GM12878 (cell line): ENCODE measurements at regions not wholly inside any gene's neighbourhood (a gene's known extent, or its start where the extent isn't known, plus 50 kb on each side); places are given as distances from the start of the nearest gene placed in this dataset.

Source experiments
- BACH1 ChIP-seq: fragments of 450-650 bp; IDR thresholded peaks from 2 replicates; pipeline ENCODE4 v1.6.1; 2017; ENCODE audit warnings: mild to moderate bottlenecking, borderline replicate concordance
- CBFB ChIP-seq: IDR thresholded peaks from 2 replicates; pipeline ENCODE4 v1.6.1; 2016; ENCODE audit warnings: antibody characterized with exemption, low read depth
- CHD1 ChIP-seq: IDR thresholded peaks from 2 replicates; pipeline ENCODE4 v1.6.1; 2012; ENCODE audit warnings: low read depth, low read length, improper control_type of control experiment
- FOXK2 ChIP-seq: fragments of 450-650 bp; IDR thresholded peaks from 2 replicates; pipeline ENCODE4 v1.6.1; 2017; ENCODE audit warnings: mild to moderate bottlenecking, moderate library complexity
- IKZF2 ChIP-seq, 2 experiments: fragments of 450-650 bp; IDR thresholded peaks; 2 replicates each; pipeline ENCODE4 v1.6.1; 2017; ENCODE audit warnings: mild to moderate bottlenecking in 2 of 2, moderate library complexity in 2 of 2
- IRF4 ChIP-seq: IDR thresholded peaks from 2 replicates; pipeline ENCODE4 v1.6.1; 2011; ENCODE audit warnings: low read depth, low read length
- LARP7 ChIP-seq: fragments of 450-650 bp; IDR thresholded peaks from 2 replicates; pipeline ENCODE4 v1.6.1; 2017; ENCODE audit warnings: mild to moderate bottlenecking
- MEF2A ChIP-seq: IDR thresholded peaks from 2 replicates; pipeline ENCODE4 v1.6.1; 2011; ENCODE audit warnings: low read depth, mild to moderate bottlenecking, low read length, moderate library complexity; ENCODE audit not compliant: insufficient read depth
- MLLT1 ChIP-seq: fragments of 450-650 bp; IDR thresholded peaks from 2 replicates; pipeline ENCODE4 v1.6.1; 2016; ENCODE audit warnings: mild to moderate bottlenecking
- NFIC ChIP-seq: IDR thresholded peaks from 2 replicates; pipeline ENCODE4 v1.6.1; 2012; ENCODE audit warnings: low read depth, mild to moderate bottlenecking, inconsistent platforms, low read length, moderate library complexity
- NFYA ChIP-seq: IDR thresholded peaks from 2 replicates; pipeline ENCODE4 v1.6.1; 2011; ENCODE audit warnings: low read depth, mild to moderate bottlenecking, low read length, improper control_type of control experiment, borderline replicate concordance
- NFYB ChIP-seq: IDR thresholded peaks from 2 replicates; pipeline ENCODE4 v1.6.1; 2011; ENCODE audit warnings: low read depth, mild to moderate bottlenecking, low read length, improper control_type of control experiment, moderate library complexity; ENCODE audit not compliant: insufficient read depth
- NRF1 ChIP-seq: conservative IDR thresholded peaks from 2 replicates; pipeline ENCODE4 v1.6.1; 2011; ENCODE audit warnings: mild to moderate bottlenecking, low read depth, low read length, improper control_type of control experiment
- POU2F2 ChIP-seq: IDR thresholded peaks from 3 replicates; pipeline ENCODE4 v1.6.1; 2011; ENCODE audit warnings: low read depth, mild to moderate bottlenecking, low read length, borderline replicate concordance
- PRDM15 ChIP-seq: fragments of 450-650 bp; formaldehyde crosslinking; IDR thresholded peaks from 2 replicates; pipeline ENCODE4 v1.4.0; 2020; ENCODE audit warnings: mild to moderate bottlenecking, moderate library complexity
- SIN3A ChIP-seq: IDR thresholded peaks from 2 replicates; pipeline ENCODE4 v1.6.1; 2012; ENCODE audit warnings: low read depth, low read length, improper control_type of control experiment
- SMAD5 ChIP-seq: IDR thresholded peaks from 2 replicates; pipeline ENCODE4 v1.6.1; 2016; ENCODE audit warnings: antibody characterized with exemption, low read depth
- SMC3 ChIP-seq: IDR thresholded peaks from 2 replicates; pipeline ENCODE4 v1.6.1; 2011; ENCODE audit warnings: low read length, improper control_type of control experiment, borderline replicate concordance
- SP1 ChIP-seq: IDR thresholded peaks from one replicate; pipeline ENCODE4 v1.6.1; 2011; ENCODE audit warnings: low read depth, low read length
- USF2 ChIP-seq: IDR thresholded peaks from 2 replicates; pipeline ENCODE4 v1.6.1; 2011; ENCODE audit warnings: low read depth, low read length, improper control_type of control experiment, borderline replicate concordance
- YY1 ChIP-seq: IDR thresholded peaks from 2 replicates; pipeline ENCODE4 v1.6.1; 2011; ENCODE audit warnings: low read depth, mild to moderate bottlenecking, low read length
- ZNF274 ChIP-seq: IDR thresholded peaks from one replicate; pipeline ENCODE4 v1.8.0; 2011; ENCODE audit not compliant: insufficient read length, insufficient read depth
- ZNF592 ChIP-seq: fragments of 450-650 bp; IDR thresholded peaks from 2 replicates; pipeline ENCODE4 v1.6.1; 2017; ENCODE audit warnings: mild to moderate bottlenecking, moderate library complexity
- ZZZ3 ChIP-seq: IDR thresholded peaks from 2 replicates; pipeline ENCODE4 v1.6.1; 2011; ENCODE audit warnings: low read depth; ENCODE audit not compliant: control insufficient read depth, insufficient read length

GRCh38 chr13:75986818-75987217 is 350.7 kb downstream of the LMO7 start (continued):
- TF ChIP-seq MEF2A (no peak), CBFB (no peak), FOXK2 (no peak), NFYA (no peak), SIN3A (no peak), YY1 (no peak), MLLT1 (peak; percentile 56), NRF1 (no peak), SMAD5 (no peak), NFYB (0 out of 2 replicates have a peak, but pooled peaks have one; percentile 22), POU2F2 (no peak), IKZF2 (IDR thresholded peaks at IDR 0.05) (peak; percentile 63 to 69; a peak in 2 of 4 replicates), IRF4 (peak; percentile 41; the same call in 1 of the 2 replicates), SP1 (no peak), USF2 (no peak), ZNF274 (no peak), NFIC (no peak), CHD1 (no peak), PRDM15 (CRISPR knock-in tag) (no peak), BACH1 (no peak; the same call in 1 of the 2 replicates), ZZZ3 (no peak), SMC3 (no peak), ZNF592 (no peak), LARP7 (no peak)
